Esophagus squamous epithelium (tissue), 4 donors: ENCODE measurements at regions not wholly inside any gene's neighbourhood (a gene's known extent, or its start where the extent isn't known, plus 50 kb on each side); places are given as distances from the start of the nearest gene placed in this dataset.

Experiments used
- CTCF ChIP-seq, 6 experiments: fragments of 450-650 bp in 4 of 6; fragments of 200-600 bp in 2 of 6; sonication (generic) in 2 of 6; IDR thresholded peaks; one replicate each; pipeline ENCODE4 v1.5.1; 2016 to 2019; ENCODE audit warnings: antibody characterized with exemption in 6 of 6, mild to moderate bottlenecking in 4 of 6, moderate library complexity in 4 of 6
- POLR2A ChIP-seq, 4 donors: fragments of 450-650 bp; IDR thresholded peaks; one replicate each; pipeline ENCODE4 v1.6.1; 2017; ENCODE audit warnings: antibody characterized with exemption in 4 of 4, mild to moderate bottlenecking in 4 of 4, moderate library complexity in 3 of 4

DNA sequence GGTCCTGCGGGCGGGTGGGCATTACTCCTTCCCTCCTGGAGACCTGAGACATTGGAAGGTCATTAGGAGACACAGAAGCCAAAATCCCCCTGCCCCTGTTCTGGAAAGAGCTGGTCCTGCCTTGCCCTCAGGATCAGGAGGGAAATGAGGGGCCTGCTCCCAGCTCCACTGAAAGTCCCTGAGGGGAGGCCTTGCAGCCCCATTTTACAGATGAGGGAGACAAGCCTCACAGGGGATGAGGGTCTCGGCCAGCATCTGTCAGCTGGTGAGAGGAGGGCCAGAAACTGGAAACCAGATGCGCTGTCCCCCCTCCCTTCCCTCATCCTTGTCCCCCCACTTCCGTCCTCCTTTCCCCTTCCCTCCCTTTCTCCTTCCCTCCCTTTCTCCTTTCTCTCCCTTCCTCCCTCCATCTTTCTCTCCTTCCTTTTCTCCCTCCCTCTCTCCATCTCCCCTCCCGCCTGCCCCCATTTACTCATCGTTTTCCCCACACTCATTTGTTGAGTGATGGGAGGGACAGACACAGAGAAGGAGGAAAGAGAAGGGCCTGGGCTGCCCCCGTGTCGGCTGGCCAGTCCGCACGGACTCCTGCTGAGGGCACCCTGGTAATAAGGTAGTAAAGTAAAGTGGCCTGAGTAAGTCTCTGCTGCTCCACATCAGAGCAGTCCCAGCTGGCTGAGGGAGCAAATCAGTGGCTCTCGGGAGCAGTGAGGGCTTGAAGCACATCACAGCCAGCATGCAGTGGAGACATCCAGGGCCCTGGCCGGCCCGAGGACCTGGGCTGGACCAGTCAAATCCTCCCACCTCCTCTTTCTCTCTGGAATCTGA lies 112.4 kb upstream of the ALDH1A3 start:
- TF ChIP-seq CTCF (IDR thresholded peaks at IDR 0.05), result no peak
- TF ChIP-seq POLR2A (IDR thresholded peaks at IDR 0.05), result no peak
